Upper lobe of right lung (tissue), 1 donor: ENCODE measurements at regions not wholly inside any gene's neighbourhood (a gene's known extent, or its start where the extent isn't known, plus 50 kb on each side); places are given as distances from the start of the nearest gene placed in this dataset.

Source experiments
- ATAC-seq: fragments of 200-7000 bp; cut with Tn5 transposase; one replicate; pipeline ENCODE4 v1.9.1; 2020; ENCODE audit warnings: mild to moderate bottlenecking, moderate library complexity
- DNase-seq: peaks from one replicate; pipeline ENCODE4 v3.0.0-alpha.2; 2020
- H3K27ac ChIP-seq: fragments of 200-600 bp; one replicate; pipeline ENCODE4 v1.8.0; 2022
- H3K27me3 ChIP-seq: fragments of 200-600 bp; one replicate; pipeline ENCODE4 v1.8.0; 2022; ENCODE audit warnings: mild to moderate bottlenecking
- H3K36me3 ChIP-seq: fragments of 200-600 bp; one replicate; pipeline ENCODE4 v1.8.0; 2022
- H3K4me1 ChIP-seq: fragments of 200-600 bp; one replicate; pipeline ENCODE4 v1.8.0; 2022
- H3K4me3 ChIP-seq: fragments of 200-600 bp; one replicate; pipeline ENCODE4 v1.8.0; 2022; ENCODE audit warnings: mild to moderate bottlenecking
- H3K9me3 ChIP-seq: fragments of 200-600 bp; one replicate; pipeline ENCODE4 v1.8.0; 2022
- intact Hi-C: fragments of 100-400 bp; cut with DNase I; formaldehyde crosslinking; loops from one replicate; pipeline ENCODE4 v1.11.0; 2022
- TF ChIP-seq, protein P1 (sequence below): fragments of 200-600 bp; IDR thresholded peaks from one replicate; pipeline ENCODE4 v1.8.0; 2022; ENCODE audit warnings: antibody characterized with exemption
- donor health status: DM: no; HTN: yes; CAD: no; lungs with severe emphysema.

DNA sequence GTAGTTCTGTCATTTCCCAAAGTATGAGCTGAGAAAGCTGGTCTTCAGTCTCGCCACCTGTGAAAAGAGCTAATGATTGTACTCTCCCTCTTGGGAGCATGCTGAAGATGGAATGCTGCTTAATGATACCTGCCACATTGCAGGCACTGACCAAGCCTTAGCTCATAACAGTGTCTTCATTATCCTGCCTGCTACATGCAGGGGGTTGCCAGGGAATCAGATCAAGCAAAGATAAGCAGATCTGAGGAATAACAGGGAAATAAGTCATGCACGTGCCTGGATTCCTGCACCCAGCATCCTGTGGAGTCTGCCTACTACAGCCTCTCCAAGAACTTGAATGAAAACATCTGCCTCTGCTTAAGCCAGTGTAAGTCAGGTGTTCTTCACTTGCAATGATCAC lies 667.3 kb downstream of the NPHP4 start:
- H3K9me3 ChIP-seq, result peaks cover 5% of the 10 kb centered on the region
- TF ChIP-seq, protein P1, sequence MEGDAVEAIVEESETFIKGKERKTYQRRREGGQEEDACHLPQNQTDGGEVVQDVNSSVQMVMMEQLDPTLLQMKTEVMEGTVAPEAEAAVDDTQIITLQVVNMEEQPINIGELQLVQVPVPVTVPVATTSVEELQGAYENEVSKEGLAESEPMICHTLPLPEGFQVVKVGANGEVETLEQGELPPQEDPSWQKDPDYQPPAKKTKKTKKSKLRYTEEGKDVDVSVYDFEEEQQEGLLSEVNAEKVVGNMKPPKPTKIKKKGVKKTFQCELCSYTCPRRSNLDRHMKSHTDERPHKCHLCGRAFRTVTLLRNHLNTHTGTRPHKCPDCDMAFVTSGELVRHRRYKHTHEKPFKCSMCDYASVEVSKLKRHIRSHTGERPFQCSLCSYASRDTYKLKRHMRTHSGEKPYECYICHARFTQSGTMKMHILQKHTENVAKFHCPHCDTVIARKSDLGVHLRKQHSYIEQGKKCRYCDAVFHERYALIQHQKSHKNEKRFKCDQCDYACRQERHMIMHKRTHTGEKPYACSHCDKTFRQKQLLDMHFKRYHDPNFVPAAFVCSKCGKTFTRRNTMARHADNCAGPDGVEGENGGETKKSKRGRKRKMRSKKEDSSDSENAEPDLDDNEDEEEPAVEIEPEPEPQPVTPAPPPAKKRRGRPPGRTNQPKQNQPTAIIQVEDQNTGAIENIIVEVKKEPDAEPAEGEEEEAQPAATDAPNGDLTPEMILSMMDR, result no peak
- no peaks in the 10 kb centered on the region for H3K4me1 ChIP-seq
- intact Hi-C loops, result no loop called here
- ATAC-seq (no peak), DNase-seq (no peak)
- no peak overlapping the region for H3K27ac ChIP-seq
- H3K27me3 ChIP-seq, result no peaks in the 10 kb centered on the region
- H3K36me3 ChIP-seq, result no peaks in the 10 kb centered on the region
- H3K4me3 ChIP-seq, result no peak overlapping the region

DNA sequence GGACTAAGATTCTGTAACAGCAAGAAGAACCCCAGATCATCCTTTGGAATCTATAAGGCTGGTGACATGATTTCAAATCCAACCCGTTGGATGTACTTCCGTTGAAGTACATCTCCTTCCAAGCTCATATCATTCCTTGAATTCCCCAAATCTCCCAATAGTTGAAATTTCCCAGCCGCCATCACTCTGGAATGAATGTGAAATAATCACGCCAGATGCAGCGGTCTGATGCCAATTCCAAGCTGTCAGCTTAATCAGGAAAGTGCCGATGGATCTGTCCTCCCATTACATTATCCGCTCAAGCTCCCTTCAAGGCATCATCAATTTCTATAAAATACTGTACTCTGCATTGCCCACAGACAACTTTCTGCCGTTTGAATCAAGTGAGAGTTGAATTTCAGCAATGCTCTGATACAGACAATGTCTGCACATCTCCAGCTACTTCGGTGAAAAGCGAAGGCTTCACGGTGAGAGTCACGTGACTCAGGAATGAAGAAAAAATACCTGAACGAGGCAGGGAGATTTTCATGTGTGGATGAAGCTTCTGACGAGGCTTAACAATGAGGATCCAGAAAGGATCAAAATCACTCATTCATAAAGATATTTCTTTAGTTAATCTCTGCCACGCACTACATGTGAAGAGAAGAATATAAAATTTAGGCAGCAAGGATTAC lies 663.9 kb downstream of the AJAP1 start:
- intact Hi-C loops, result no loop called here
- Histone ChIP-seq H3K27ac (no peak overlapping the region), H3K4me1 (no peaks in the 10 kb centered on the region), H3K9me3 (no peaks in the 10 kb centered on the region), H3K36me3 (no peaks in the 10 kb centered on the region), H3K4me3 (no peak overlapping the region), H3K27me3 (no peaks in the 10 kb centered on the region)
- ATAC-seq (no peak), DNase-seq (no peak)
- TF ChIP-seq, protein P1, result no peak

DNA sequence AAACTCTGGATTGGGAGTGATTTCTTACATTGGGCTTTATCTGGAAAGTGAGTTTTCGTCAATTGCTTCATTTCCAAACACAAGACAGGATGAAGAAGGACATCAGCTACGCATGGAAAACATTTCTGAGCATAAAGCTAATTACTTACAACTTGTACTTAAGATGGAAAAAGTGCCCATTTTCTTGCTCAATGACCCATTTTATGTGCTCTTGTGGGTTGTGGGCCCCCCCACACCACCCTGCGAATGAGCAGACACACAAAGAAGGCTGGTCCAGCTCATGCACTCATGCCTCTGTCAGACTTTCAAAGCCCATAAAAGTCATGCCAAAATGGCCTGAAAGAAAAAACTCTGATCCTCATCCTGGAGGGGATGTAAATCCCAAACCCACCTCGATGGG lies 663.0 kb downstream of the AJAP1 start:
- Histone ChIP-seq H3K27ac (no peak overlapping the region), H3K36me3 (no peaks in the 10 kb centered on the region), H3K4me1 (no peaks in the 10 kb centered on the region), H3K9me3 (no peaks in the 10 kb centered on the region), H3K27me3 (no peaks in the 10 kb centered on the region), H3K4me3 (no peak overlapping the region)
- DNase-seq, result no peak
- no peak for ATAC-seq
- TF ChIP-seq, protein P1, result no peak
- intact Hi-C loops, result no loop called here

DNA sequence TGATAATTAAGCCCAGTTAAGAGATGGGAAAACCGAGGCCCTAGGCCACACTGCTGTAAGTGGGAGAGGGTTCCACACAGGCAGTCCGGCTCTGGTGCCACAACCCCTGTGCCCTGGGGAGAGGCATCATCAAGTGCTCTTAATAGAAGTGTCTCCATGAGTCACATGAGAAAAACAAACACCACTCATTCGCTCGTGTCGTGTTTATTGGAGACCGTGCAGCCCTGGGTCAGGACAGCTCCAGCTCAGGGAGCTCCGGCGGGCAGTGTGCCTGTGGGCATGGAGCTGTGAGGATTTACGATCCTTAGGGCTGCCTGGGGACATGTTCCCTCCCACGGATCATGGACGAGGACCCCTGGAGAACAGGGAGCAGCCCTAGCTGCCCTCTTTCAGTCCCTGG lies 658.5 kb downstream of the AJAP1 start:
- Histone ChIP-seq H3K36me3 (no peaks in the 10 kb centered on the region), H3K27ac (no peak overlapping the region), H3K4me3 (no peak overlapping the region), H3K9me3 (no peaks in the 10 kb centered on the region), H3K27me3 (no peaks in the 10 kb centered on the region), H3K4me1 (no peaks in the 10 kb centered on the region)
- peak; percentile 90 for ATAC-seq
- DNase-seq, result peak; percentile 72
- TF ChIP-seq, protein P1, result no peak
- intact Hi-C loops, result no loop called here

DNA sequence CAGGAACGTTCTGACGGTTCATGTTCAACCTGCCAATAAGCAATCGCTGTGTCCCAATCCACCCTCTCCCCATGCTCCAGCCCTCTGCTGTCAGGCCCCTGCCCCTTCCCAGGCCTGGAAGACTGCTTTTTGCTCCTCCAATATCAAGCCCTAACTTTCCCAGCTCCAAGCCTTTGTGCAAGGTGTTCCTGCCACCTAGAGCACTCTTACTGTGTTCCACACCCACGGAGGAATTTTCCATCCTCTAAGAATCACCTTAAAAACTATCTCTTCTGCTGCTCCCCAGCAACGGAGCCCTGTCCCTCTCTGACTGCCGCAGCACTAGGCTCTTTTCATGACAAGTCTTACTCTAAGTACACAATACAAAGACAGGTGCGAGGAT lies 657.9 kb downstream of the AJAP1 start:
- DNase-seq (no peak), ATAC-seq (no peak)
- Histone ChIP-seq H3K9me3 (no peaks in the 10 kb centered on the region), H3K4me3 (no peak overlapping the region), H3K27ac (no peak overlapping the region), H3K27me3 (no peaks in the 10 kb centered on the region), H3K4me1 (no peaks in the 10 kb centered on the region), H3K36me3 (no peaks in the 10 kb centered on the region)
- intact Hi-C loops, result no loop called here
- TF ChIP-seq, protein P1, result no peak
